ENCODE measurements at regions not wholly inside any gene's neighbourhood (a gene's known extent, or its start where the extent isn't known, plus 50 kb on each side); places are given as distances from the start of the nearest gene placed in this dataset.
"Not testable (repeated sequence)": the region's sequence is repeated elsewhere in the genome, so short reads cannot be mapped to it uniquely, and the experiment has no call there.

DNA sequence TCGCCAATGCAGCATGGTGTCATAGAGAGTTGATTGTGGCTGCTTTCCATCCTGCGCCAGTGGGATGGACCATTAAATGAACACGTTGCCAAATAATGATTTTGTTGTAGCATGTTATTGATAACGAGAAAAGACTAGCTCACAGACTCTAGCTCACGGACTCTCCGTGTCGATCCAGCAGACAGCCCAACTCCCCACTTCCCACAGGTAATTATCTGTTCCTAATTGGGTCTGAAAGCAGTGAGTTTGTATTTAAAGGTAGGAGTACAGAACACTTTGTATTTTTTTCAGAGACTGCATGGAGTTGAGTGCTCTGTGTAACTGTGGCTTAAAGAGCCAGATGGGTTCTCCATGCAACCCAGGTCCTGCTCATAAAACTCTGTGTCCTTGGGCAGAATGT, 1250.5 kb downstream of the TYW1 start:
- Mint-ChIP-seq H3K4me3 (no peak overlapping the region), H3K27ac (peak overlapping the region; percentile 100), H3K4me1 (ENCODE audit: unreplicated experiment) (peaks cover 24% of the 10 kb centered on the region), H3K27me3 (peaks cover 3% of the 10 kb centered on the region), H3K9me3 (peaks cover 6% of the 10 kb centered on the region), H3K36me3 (peaks cover 7% of the 10 kb centered on the region)
- DNase-seq (ENCODE audit: extremely low spot score, unreplicated experiment), result no peak
- TF ChIP-seq, protein P1, sequence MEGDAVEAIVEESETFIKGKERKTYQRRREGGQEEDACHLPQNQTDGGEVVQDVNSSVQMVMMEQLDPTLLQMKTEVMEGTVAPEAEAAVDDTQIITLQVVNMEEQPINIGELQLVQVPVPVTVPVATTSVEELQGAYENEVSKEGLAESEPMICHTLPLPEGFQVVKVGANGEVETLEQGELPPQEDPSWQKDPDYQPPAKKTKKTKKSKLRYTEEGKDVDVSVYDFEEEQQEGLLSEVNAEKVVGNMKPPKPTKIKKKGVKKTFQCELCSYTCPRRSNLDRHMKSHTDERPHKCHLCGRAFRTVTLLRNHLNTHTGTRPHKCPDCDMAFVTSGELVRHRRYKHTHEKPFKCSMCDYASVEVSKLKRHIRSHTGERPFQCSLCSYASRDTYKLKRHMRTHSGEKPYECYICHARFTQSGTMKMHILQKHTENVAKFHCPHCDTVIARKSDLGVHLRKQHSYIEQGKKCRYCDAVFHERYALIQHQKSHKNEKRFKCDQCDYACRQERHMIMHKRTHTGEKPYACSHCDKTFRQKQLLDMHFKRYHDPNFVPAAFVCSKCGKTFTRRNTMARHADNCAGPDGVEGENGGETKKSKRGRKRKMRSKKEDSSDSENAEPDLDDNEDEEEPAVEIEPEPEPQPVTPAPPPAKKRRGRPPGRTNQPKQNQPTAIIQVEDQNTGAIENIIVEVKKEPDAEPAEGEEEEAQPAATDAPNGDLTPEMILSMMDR (conservative IDR thresholded peaks at IDR 0.05), result no peak

DNA sequence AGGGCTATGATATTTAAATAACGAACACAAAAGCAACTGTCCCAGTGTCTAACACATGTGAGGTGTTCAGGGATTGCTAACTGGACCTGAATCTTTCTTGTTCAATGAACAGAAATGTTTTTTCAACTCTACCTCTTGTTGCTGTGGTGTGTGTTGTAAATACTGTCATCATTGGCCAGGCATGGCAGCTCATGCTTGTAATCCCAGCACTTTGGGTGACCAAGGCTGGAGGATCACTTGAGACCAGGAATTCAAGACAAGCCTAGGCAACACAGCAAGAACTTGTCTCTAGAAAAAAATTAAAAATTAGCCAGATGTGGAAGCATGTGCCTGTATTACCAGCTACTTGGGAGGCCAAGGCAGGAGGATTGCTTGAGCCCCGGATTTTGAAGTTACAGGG, 1250.9 kb downstream of the TYW1 start:
- peaks cover 7% of the 10 kb centered on the region for H3K36me3 Mint-ChIP-seq
- TF ChIP-seq, protein P1 (conservative IDR thresholded peaks at IDR 0.05), result no peak
- peaks cover 24% of the 10 kb centered on the region for H3K4me1 Mint-ChIP-seq (ENCODE audit: unreplicated experiment)
- peaks cover 6% of the 10 kb centered on the region for H3K9me3 Mint-ChIP-seq
- DNase-seq (ENCODE audit: extremely low spot score, unreplicated experiment), result no peak
- H3K27me3 Mint-ChIP-seq, result peaks cover 3% of the 10 kb centered on the region
- no peak overlapping the region for H3K27ac Mint-ChIP-seq
- no peak overlapping the region for H3K4me3 Mint-ChIP-seq

DNA sequence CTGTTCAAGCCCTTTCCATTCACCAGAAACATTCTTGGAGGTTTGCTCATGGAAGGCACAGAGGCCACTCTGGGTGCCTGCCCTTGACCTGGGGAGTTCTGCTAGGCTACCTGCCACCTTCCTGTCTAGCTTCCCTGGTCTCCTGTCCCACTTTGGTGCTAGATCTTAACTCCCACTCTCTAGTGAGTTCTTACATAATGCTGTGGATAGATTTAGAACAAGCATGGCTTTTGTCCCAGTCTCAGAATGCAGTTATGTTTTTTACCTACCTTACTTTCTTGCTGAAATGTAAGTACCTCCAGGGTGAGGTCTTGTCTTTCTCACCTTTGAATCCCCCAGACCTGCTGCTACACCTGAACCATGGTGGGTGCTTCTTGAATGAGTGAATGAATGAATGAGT, 1252.3 kb downstream of the TYW1 start:
- Mint-ChIP-seq H3K36me3 (peaks cover 7% of the 10 kb centered on the region), H3K4me3 (no peak overlapping the region), H3K27ac (no peak overlapping the region), H3K27me3 (peaks cover 3% of the 10 kb centered on the region), H3K4me1 (ENCODE audit: unreplicated experiment) (peaks cover 24% of the 10 kb centered on the region), H3K9me3 (peaks cover 6% of the 10 kb centered on the region)
- TF ChIP-seq, protein P1 (conservative IDR thresholded peaks at IDR 0.05), result no peak
- DNase-seq (ENCODE audit: extremely low spot score, unreplicated experiment), result no peak

DNA sequence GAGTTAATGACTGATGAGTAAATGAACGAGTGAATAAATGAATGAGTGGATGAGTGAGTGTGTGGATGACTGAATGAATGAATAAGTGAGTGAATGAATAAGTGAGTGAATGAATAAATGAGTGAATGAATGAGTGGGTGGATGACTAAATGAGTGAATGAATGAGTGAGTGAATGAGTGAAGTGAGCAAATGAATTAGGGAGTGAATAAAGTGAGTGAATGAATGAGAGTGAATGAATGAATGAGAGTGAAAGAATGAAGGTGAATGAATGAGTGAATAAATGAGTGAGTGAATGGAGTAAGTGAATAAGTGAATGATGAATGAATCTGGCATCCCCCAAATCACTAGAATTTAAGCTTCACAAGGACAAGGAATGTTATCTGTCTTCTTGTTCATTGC, 1253.0 kb downstream of the TYW1 start:
- Mint-ChIP-seq H3K4me3 (no peak overlapping the region), H3K36me3 (peaks cover 7% of the 10 kb centered on the region), H3K27me3 (peaks cover 3% of the 10 kb centered on the region), H3K27ac (no peak overlapping the region), H3K9me3 (peaks cover 6% of the 10 kb centered on the region), H3K4me1 (ENCODE audit: unreplicated experiment) (peaks cover 19% of the 10 kb centered on the region)
- TF ChIP-seq, protein P1 (conservative IDR thresholded peaks at IDR 0.05), result no peak
- DNase-seq (ENCODE audit: extremely low spot score, unreplicated experiment), result no peak

DNA sequence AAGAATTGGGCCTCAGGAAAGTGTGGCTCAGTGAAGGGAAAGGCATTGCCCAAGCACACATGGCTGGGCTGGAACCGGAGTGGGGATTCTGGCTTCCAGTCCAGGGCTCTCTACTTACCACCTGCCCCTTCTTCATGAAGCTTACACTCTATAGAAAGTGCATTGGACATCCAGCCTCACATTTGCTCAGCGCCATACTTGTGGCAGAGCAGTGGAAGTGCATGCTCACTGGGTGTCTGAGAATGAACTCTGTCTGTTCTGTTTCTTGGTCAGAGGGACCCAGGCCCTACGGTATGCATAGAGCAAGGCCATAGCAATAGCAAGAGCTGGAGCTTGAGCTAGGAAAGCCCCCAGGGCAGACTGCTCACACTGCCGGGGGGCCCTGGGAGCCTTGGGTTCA, 1253.5 kb downstream of the TYW1 start:
- Mint-ChIP-seq H3K27ac (no peak overlapping the region), H3K36me3 (peaks cover 7% of the 10 kb centered on the region), H3K4me3 (no peak overlapping the region), H3K4me1 (ENCODE audit: unreplicated experiment) (peaks cover 15% of the 10 kb centered on the region), H3K27me3 (peaks cover 3% of the 10 kb centered on the region), H3K9me3 (peaks cover 6% of the 10 kb centered on the region)
- DNase-seq (ENCODE audit: extremely low spot score, unreplicated experiment), result no peak
- TF ChIP-seq, protein P1 (conservative IDR thresholded peaks at IDR 0.05), result peak; percentile 31

DNA sequence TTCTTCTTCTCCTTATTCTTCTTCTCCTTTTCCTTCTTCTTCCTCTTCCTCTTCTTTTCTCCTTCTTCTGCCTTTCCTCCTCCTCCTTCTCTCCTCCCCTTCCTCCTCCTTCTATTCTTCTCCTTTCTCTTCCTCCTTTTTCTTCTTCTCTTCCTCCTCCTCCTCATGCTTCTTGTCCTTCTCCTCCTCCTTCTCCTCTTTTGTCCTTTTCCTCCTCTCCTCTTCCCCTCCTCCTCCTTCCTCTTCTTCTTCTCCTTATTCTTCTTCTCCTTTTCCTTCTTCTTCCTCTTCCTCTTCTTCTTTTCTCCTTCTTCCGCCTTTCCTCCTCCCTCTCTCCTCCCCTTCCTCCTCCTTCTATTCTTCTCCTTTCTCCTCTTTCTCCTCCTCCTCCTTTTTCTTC, 1258.2 kb downstream of the TYW1 start:
- not testable (repeated sequence) for H3K36me3 Mint-ChIP-seq; H3K9me3 Mint-ChIP-seq; H3K4me3 Mint-ChIP-seq; H3K27ac Mint-ChIP-seq; DNase-seq (ENCODE audit: extremely low spot score, unreplicated experiment)
- Mint-ChIP-seq H3K27me3 (peaks cover 12% of the 10 kb centered on the region), H3K4me1 (ENCODE audit: unreplicated experiment) (peaks cover 10% of the 10 kb centered on the region)

All from type B pancreatic cell (in vitro differentiated cells).